HCT116 (cell line): ENCODE measurements at regions not wholly inside any gene's neighbourhood (a gene's known extent, or its start where the extent isn't known, plus 50 kb on each side); places are given as distances from the start of the nearest gene placed in this dataset.

ENCODE experiments used
- ATAC-seq: fragments of 200-7000 bp; cut with Tn5 transposase; 2 replicates; pipeline ENCODE4 v1.9.1; 2020; ENCODE audit warnings: mild to moderate bottlenecking, moderate library complexity
- BruUV-seq: library from RNA; stranded (reverse); fragments of 400-500 nt; replicated peaks from 2 replicates; lab custom pipeline; 2021; lab: Mats Ljungman, UMichigan
- CTCF ChIA-PET: fragments of 300-600 bp; sonication (Branson Sonifier 250); formaldehyde crosslinking; loops from one replicate; lab custom pipeline; 2021; ENCODE audit warnings: antibody characterized with exemption; lab: Charles Lee
- POLR2A ChIA-PET: fragments of 300-600, 350-600 bp; sonication (Branson Sonifier 250); formaldehyde crosslinking; loops from one replicate; lab custom pipeline; 2021; ENCODE audit warnings: antibody characterized with exemption; lab: Charles Lee
- RAD21 ChIA-PET, 2 experiments: fragments of 300-600 bp; sonication (Branson Sonifier 250); formaldehyde crosslinking; loops; one replicate each; lab custom pipeline; 2023; ENCODE audit warnings: low total read pairs in 2 of 2; ENCODE audit not compliant: uncharacterized antibody in 2 of 2, unreplicated experiment in 2 of 2, low non-redundant PET in 1 of 2; lab: Charles Lee
- DNase-seq: peaks from one replicate; pipeline ENCODE4 v3.0.0-alpha.2; 2010; ENCODE audit warnings: low read depth, low spot score
- H2AFZ ChIP-seq: fragments of 200-600 bp; shearing (Covaris generic), sonication (generic); 2 replicates; pipeline ENCODE4 v1.6.1; 2017; ENCODE audit warnings: low read depth, mixed run types, mixed read lengths, antibody characterized with exemption, low read length; ENCODE audit not compliant: poor library complexity, severe bottlenecking
- H3K27ac ChIP-seq: 2 replicates; pipeline ENCODE4 v1.5.1; 2012; ENCODE audit warnings: low read depth, low read length
- H3K27me3 ChIP-seq: fragments of 200-600 bp; sonication (generic); 2 replicates; pipeline ENCODE4 v1.6.1; 2016; ENCODE audit warnings: mixed run types, low read length, mixed read lengths; ENCODE audit not compliant: insufficient read depth
- H3K36me3 ChIP-seq, 2 experiments: fragments of 200-500 bp in 1 of 2; fragments of 200-600 bp in 1 of 2; sonication (Bioruptor generic) in 1 of 2; sonication (generic) in 1 of 2; 2 replicates each; pipeline versions ENCODE4 v1.5.1 to v1.6.1; 2014 to 2016; ENCODE audit warnings: low read length in 2 of 2, inconsistent platforms in 1 of 2, mixed read lengths in 1 of 2, mixed run types in 1 of 2; ENCODE audit not compliant: insufficient read depth in 2 of 2, control insufficient read depth in 1 of 2
- H3K4me1 ChIP-seq, 2 experiments: fragments of 200-600 bp in 1 of 2; sonication (generic) in 1 of 2; 2 replicates each; pipeline versions ENCODE4 v1.5.1 to v1.6.1; 2012 to 2017; ENCODE audit warnings: low read length in 2 of 2, inconsistent platforms in 1 of 2, mild to moderate bottlenecking in 1 of 2, mixed read lengths in 1 of 2, mixed run types in 1 of 2, moderate library complexity in 1 of 2; ENCODE audit not compliant: insufficient read depth in 2 of 2, control insufficient read depth in 1 of 2
- H3K4me2 ChIP-seq: fragments of 200-600 bp; sonication (generic); 2 replicates; pipeline ENCODE4 v1.6.1; 2017; ENCODE audit warnings: mixed run types, low read length, mixed read lengths
- H3K4me3 ChIP-seq, 2 experiments: fragments of 200-600 bp in 1 of 2; sonication (generic) in 1 of 2; replicated peaks in 1 of 2; 2 replicates each; pipeline ENCODE4 v1.5.1; 2011 to 2016; ENCODE audit warnings: low read length in 2 of 2, control low read depth in 1 of 2, low read depth in 1 of 2, mild to moderate bottlenecking in 1 of 2, mixed read lengths in 1 of 2, mixed run types in 1 of 2
- H3K79me2 ChIP-seq: fragments of 200-600 bp; sonication (generic); 2 replicates; pipeline ENCODE4 v1.6.1; 2017; ENCODE audit warnings: mild to moderate bottlenecking, mixed run types, low read length, moderate library complexity, mixed read lengths; ENCODE audit not compliant: insufficient read depth
- H3K9ac ChIP-seq: fragments of 200-600 bp; sonication (generic); 2 replicates; pipeline ENCODE4 v1.6.1; 2016; ENCODE audit warnings: low read length, mixed read lengths
- H3K9me2 ChIP-seq: fragments of 200-600 bp; sonication (generic), shearing (Covaris generic); 2 replicates; pipeline ENCODE4 v1.6.1; 2017; ENCODE audit warnings: mixed run types, mild to moderate bottlenecking, moderate library complexity; ENCODE audit not compliant: insufficient read depth
- H3K9me3 ChIP-seq, 2 experiments: fragments of 200-500 bp in 1 of 2; fragments of 200-600 bp in 1 of 2; sonication (Bioruptor generic) in 1 of 2; sonication (generic) in 1 of 2; 2 replicates each; pipeline ENCODE4 v1.6.1; 2014 to 2017; ENCODE audit warnings: low read length in 2 of 2, mixed read lengths in 2 of 2, inconsistent platforms in 1 of 2, low read depth in 1 of 2, mild to moderate bottlenecking in 1 of 2, mixed run types in 1 of 2, moderate library complexity in 1 of 2; ENCODE audit not compliant: control insufficient read depth in 1 of 2, insufficient read depth in 1 of 2
- H4K20me1 ChIP-seq: fragments of 200-600 bp; sonication (generic), shearing (Covaris generic); 2 replicates; pipeline ENCODE4 v1.6.1; 2017; ENCODE audit warnings: mixed run types, mild to moderate bottlenecking, moderate library complexity; ENCODE audit not compliant: insufficient read depth
- ATF3 ChIP-seq: IDR thresholded peaks from 2 replicates; pipeline ENCODE4 v1.6.1; 2012
- CTCF ChIP-seq, 3 experiments: fragments of 200-600 bp in 1 of 3; sonication (generic) in 1 of 3; IDR thresholded peaks in 2 of 3; conservative IDR thresholded peaks in 1 of 3; 2 replicates each; pipeline ENCODE4 v1.5.1; 2012 to 2017; ENCODE audit warnings: low read depth in 2 of 3, low read length in 2 of 3, antibody characterized with exemption in 1 of 3, borderline replicate concordance in 1 of 3, control low read depth in 1 of 3, mild to moderate bottlenecking in 1 of 3, mixed read lengths in 1 of 3, mixed run types in 1 of 3, moderate library complexity in 1 of 3; ENCODE audit not compliant: insufficient read depth in 1 of 3
- EGR1 ChIP-seq: IDR thresholded peaks from 2 replicates; pipeline ENCODE4 v1.6.1; 2012; ENCODE audit warnings: low read depth
- ELF1 ChIP-seq: IDR thresholded peaks from 2 replicates; pipeline ENCODE4 v1.6.1; 2012; ENCODE audit warnings: low read depth, borderline replicate concordance
- EZH2phosphoT487 ChIP-seq: fragments of 200-600 bp; IDR thresholded peaks from 2 replicates; pipeline ENCODE4 v1.6.1; 2018; ENCODE audit warnings: antibody characterized with exemption, borderline replicate concordance
- FOSL1 ChIP-seq: IDR thresholded peaks from 2 replicates; pipeline ENCODE4 v1.6.1; 2012; ENCODE audit warnings: low read depth
- JUND ChIP-seq: IDR thresholded peaks from 2 replicates; pipeline ENCODE4 v1.6.1; 2012
- MAX ChIP-seq: IDR thresholded peaks from 2 replicates; pipeline ENCODE4 v1.6.1; 2012
- POLR2A ChIP-seq: IDR thresholded peaks from 2 replicates; pipeline ENCODE4 v1.7.0; 2011; ENCODE audit warnings: borderline replicate concordance; ENCODE audit not compliant: insufficient read depth, insufficient read length; ENCODE audit errors: extremely low read depth
- RAD21 ChIP-seq: IDR thresholded peaks from 2 replicates; pipeline ENCODE4 v1.6.1; 2012; ENCODE audit warnings: low read depth, mild to moderate bottlenecking
- SIN3A ChIP-seq: IDR thresholded peaks from 2 replicates; pipeline ENCODE4 v1.6.1; 2012; ENCODE audit warnings: low read depth
- SP1 ChIP-seq: IDR thresholded peaks from 2 replicates; pipeline ENCODE4 v1.6.1; 2012; ENCODE audit warnings: low read depth
- SRF ChIP-seq: IDR thresholded peaks from 2 replicates; pipeline ENCODE4 v1.6.1; 2012; ENCODE audit warnings: low read depth
- TCF7L2 ChIP-seq: IDR thresholded peaks from 2 replicates; pipeline ENCODE4 v1.7.0; 2011; ENCODE audit warnings: borderline replicate concordance, inconsistent platforms; ENCODE audit not compliant: insufficient read depth, insufficient read length; ENCODE audit errors: extremely low read depth
- ZBTB33 ChIP-seq: IDR thresholded peaks from 2 replicates; pipeline ENCODE4 v1.6.1; 2011; ENCODE audit warnings: mild to moderate bottlenecking, low read length, moderate library complexity; ENCODE audit not compliant: insufficient replicate concordance; ENCODE audit errors: extremely low read depth
- ZNF274 ChIP-seq: fragments of 200-500 bp; sonication (Bioruptor generic); IDR thresholded peaks from 2 replicates; pipeline ENCODE4 v1.6.1; 2014; ENCODE audit warnings: mild to moderate bottlenecking, low read depth, low read length, inconsistent platforms
- intact Hi-C: fragments of 100-400 bp; cut with micrococcal nuclease; formaldehyde crosslinking; loops from 2 replicates; pipeline ENCODE4 v1.10.0; 2022

- ChIA-PET RAD21 (no interaction called here), POLR2A (no interaction called here)
- no TSS peak for BruUV-seq
- Histone ChIP-seq H3K27me3 (no peaks in the 10 kb centered on the region), H3K27ac (no peak overlapping the region), H3K79me2 (no peaks in the 10 kb centered on the region), H4K20me1 (no peaks in the 10 kb centered on the region), H3K36me3 (no peaks in the 10 kb centered on the region), H3K9me2 (no peaks in the 10 kb centered on the region), H3K9me3 (no peaks in the 10 kb centered on the region)
- intact Hi-C loops = no loop called here
- no peak for DNase-seq
- TF ChIP-seq CTCF (IDR thresholded peaks at IDR 0.05 in 2 of 3, conservative IDR thresholded peaks at IDR 0.05 in 1 of 3; ENCODE audit: borderline replicate concordance in 1 of 3, insufficient read depth in 1 of 3, low read depth in 2 of 3, low read length in 2 of 3) (no peak), ZBTB33 (no peak), ATF3 (no peak), TCF7L2 (no peak), EZH2phosphoT487 (no peak), SP1 (no peak), JUND (no peak), ZNF274 (no peak), MAX (no peak), POLR2A (no peak), EGR1 (no peak), ELF1 (no peak), SRF (no peak), FOSL1 (no peak), RAD21 (no peak), SIN3A (no peak)
- TF ChIP-seq, all 23 proteins: peak for 0
- H3K4me3 ChIP-seq = no peak overlapping the region
- ATAC-seq = no peak
- H3K9ac ChIP-seq = no peak overlapping the region
- H3K4me2 ChIP-seq = no peak overlapping the region
- CTCF ChIA-PET = no interaction called here
- no peaks in the 10 kb centered on the region for H3K4me1 ChIP-seq
- H2AFZ ChIP-seq = no peak overlapping the region
These were observed 129.8 kb upstream of the PPFIA2 start for GRCh38 chr12:81888961-81889360.
